ENCODE measurements at regions not wholly inside any gene's neighbourhood (a gene's known extent, or its start where the extent isn't known, plus 50 kb on each side); places are given as distances from the start of the nearest gene placed in this dataset.

GRCh38 chr2:120805011-120805410 lies 69.3 kb downstream of the GLI2 start:
- Mint-ChIP-seq H3K4me1 (ENCODE audit: low read depth, unreplicated experiment) (no peaks in the 10 kb centered on the region), H3K36me3 (ENCODE audit: insufficient read depth, unreplicated experiment) (no peaks in the 10 kb centered on the region), H3K9me3 (ENCODE audit: unreplicated experiment) (no peaks in the 10 kb centered on the region), H3K27ac (ENCODE audit: unreplicated experiment) (no peak overlapping the region), H3K27me3 (ENCODE audit: insufficient read depth, unreplicated experiment) (no peaks in the 10 kb centered on the region), H3K4me3 (ENCODE audit: unreplicated experiment) (no peak overlapping the region)
- H3K4me3 ChIP-seq (ENCODE audit: low read depth, low read length), result no peak overlapping the region
- H3K9me3 ChIP-seq, result no peaks in the 10 kb centered on the region
- POLR2A ChIA-PET, result no interaction called here
- no peaks in the 10 kb centered on the region for H3K36me3 ChIP-seq (ENCODE audit: control insufficient read depth, insufficient read depth, low read length)
- CTCF ChIA-PET, result interaction anchor here (0.6 kb wide), 1 partner anchor 551 kb away, joined by 3 read pairs; no protein-coding TSS in a partner anchor
- H3K4me1 ChIP-seq, result no peaks in the 10 kb centered on the region
- no peaks in the 10 kb centered on the region for H3K27me3 ChIP-seq (replicated peaks; ENCODE audit: control insufficient read depth, insufficient read depth, low read length)
- intact Hi-C loops (cut with micrococcal nuclease; ENCODE audit: unreplicated experiment), result no loop called here
- TF ChIP-seq, protein P1, sequence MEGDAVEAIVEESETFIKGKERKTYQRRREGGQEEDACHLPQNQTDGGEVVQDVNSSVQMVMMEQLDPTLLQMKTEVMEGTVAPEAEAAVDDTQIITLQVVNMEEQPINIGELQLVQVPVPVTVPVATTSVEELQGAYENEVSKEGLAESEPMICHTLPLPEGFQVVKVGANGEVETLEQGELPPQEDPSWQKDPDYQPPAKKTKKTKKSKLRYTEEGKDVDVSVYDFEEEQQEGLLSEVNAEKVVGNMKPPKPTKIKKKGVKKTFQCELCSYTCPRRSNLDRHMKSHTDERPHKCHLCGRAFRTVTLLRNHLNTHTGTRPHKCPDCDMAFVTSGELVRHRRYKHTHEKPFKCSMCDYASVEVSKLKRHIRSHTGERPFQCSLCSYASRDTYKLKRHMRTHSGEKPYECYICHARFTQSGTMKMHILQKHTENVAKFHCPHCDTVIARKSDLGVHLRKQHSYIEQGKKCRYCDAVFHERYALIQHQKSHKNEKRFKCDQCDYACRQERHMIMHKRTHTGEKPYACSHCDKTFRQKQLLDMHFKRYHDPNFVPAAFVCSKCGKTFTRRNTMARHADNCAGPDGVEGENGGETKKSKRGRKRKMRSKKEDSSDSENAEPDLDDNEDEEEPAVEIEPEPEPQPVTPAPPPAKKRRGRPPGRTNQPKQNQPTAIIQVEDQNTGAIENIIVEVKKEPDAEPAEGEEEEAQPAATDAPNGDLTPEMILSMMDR (IDR thresholded peaks at IDR 0.05; ENCODE audit: insufficient read depth in 1 of 2, low read depth in 1 of 2, low read length in 1 of 2, severe bottlenecking in 1 of 2, unreplicated experiment in 1 of 2), result no peak
- no TSS peak for BruUV-seq (replicated peaks)
- no peak for DNase-seq

DNA sequence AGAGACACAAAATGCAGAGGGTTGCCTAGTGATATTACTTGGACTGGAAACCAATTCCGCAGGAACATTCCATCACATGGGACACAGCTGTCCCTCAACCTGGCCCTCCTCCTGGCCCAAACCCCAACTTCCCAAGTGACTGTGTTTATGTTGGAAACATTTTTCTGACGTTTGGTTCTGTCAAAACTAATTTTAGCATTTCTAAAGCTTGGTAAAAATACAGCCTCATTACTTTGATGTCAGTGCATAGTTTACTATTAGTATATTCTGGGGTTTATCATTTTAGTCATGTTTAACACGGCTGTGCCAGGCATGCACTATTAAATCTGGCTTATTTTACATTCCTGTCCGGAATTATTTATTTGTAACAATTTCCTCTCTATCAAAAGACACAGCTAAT lies 69.9 kb downstream of the GLI2 start:
- intact Hi-C loops (cut with micrococcal nuclease; ENCODE audit: unreplicated experiment), result no loop called here
- no peaks in the 10 kb centered on the region for H3K4me1 ChIP-seq
- no peaks in the 10 kb centered on the region for H3K4me1 Mint-ChIP-seq (ENCODE audit: low read depth, unreplicated experiment)
- H3K27me3 ChIP-seq (replicated peaks; ENCODE audit: control insufficient read depth, insufficient read depth, low read length), result no peaks in the 10 kb centered on the region
- POLR2A ChIA-PET, result no interaction called here
- TF ChIP-seq, protein P1 (IDR thresholded peaks at IDR 0.05; ENCODE audit: insufficient read depth in 1 of 2, low read depth in 1 of 2, low read length in 1 of 2, severe bottlenecking in 1 of 2, unreplicated experiment in 1 of 2), result no peak
- no peaks in the 10 kb centered on the region for H3K36me3 Mint-ChIP-seq (ENCODE audit: insufficient read depth, unreplicated experiment)
- BruUV-seq (replicated peaks), result no TSS peak
- H3K9me3 Mint-ChIP-seq (ENCODE audit: unreplicated experiment), result no peaks in the 10 kb centered on the region
- H3K27ac Mint-ChIP-seq (ENCODE audit: unreplicated experiment), result no peak overlapping the region
- H3K4me3 ChIP-seq (ENCODE audit: low read depth, low read length), result no peak overlapping the region
- no peak for DNase-seq
- no peak overlapping the region for H3K4me3 Mint-ChIP-seq (ENCODE audit: unreplicated experiment)
- no peaks in the 10 kb centered on the region for H3K36me3 ChIP-seq (ENCODE audit: control insufficient read depth, insufficient read depth, low read length)
- CTCF ChIA-PET, result interaction anchor here (0.6 kb wide), 1 partner anchor 550 kb away, joined by 3 read pairs; no protein-coding TSS in a partner anchor
- H3K27me3 Mint-ChIP-seq (ENCODE audit: insufficient read depth, unreplicated experiment), result no peaks in the 10 kb centered on the region
- no peaks in the 10 kb centered on the region for H3K9me3 ChIP-seq

DNA sequence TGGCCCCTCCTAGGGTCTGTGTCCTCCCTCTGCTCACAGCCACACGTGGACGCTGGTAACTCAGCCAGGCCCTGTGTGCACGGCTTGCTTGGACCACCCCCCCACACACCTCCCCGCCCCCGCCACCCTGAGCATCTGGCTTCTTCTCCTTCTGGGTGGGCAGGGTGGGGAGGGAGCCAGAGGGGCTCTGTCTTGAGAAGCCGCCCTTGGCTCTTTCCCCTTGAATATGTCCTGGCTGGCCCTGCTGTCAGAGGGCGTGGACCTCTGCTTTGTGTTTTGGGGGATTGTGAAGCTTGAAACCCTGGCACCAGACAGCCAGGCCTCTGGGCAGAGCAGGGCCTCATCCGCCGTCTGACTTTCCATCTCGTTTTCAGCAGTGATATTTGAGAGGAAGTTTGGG lies 72.1 kb downstream of the GLI2 start:
- no peaks in the 10 kb centered on the region for H3K27me3 ChIP-seq (replicated peaks; ENCODE audit: control insufficient read depth, insufficient read depth, low read length)

More for the DNA sequence above, 72.1 kb downstream of the GLI2 start:
- no peaks in the 10 kb centered on the region for H3K4me1 Mint-ChIP-seq (ENCODE audit: low read depth, unreplicated experiment)
- no peak overlapping the region for H3K4me3 ChIP-seq (ENCODE audit: low read depth, low read length)
- no peaks in the 10 kb centered on the region for H3K9me3 ChIP-seq
- no peak for DNase-seq
- H3K4me1 ChIP-seq, result no peaks in the 10 kb centered on the region
- ChIA-PET CTCF (no interaction called here), POLR2A (no interaction called here)
- no peaks in the 10 kb centered on the region for H3K9me3 Mint-ChIP-seq (ENCODE audit: unreplicated experiment)
- intact Hi-C loops (cut with micrococcal nuclease; ENCODE audit: unreplicated experiment), result no loop called here
- H3K36me3 ChIP-seq (ENCODE audit: control insufficient read depth, insufficient read depth, low read length), result no peaks in the 10 kb centered on the region
- H3K36me3 Mint-ChIP-seq (ENCODE audit: insufficient read depth, unreplicated experiment), result no peaks in the 10 kb centered on the region
- BruUV-seq (replicated peaks), result no TSS peak
- TF ChIP-seq, protein P1 (IDR thresholded peaks at IDR 0.05; ENCODE audit: insufficient read depth in 1 of 2, low read depth in 1 of 2, low read length in 1 of 2, severe bottlenecking in 1 of 2, unreplicated experiment in 1 of 2), result no peak
- no peak overlapping the region for H3K27ac Mint-ChIP-seq (ENCODE audit: unreplicated experiment)
- H3K4me3 Mint-ChIP-seq (ENCODE audit: unreplicated experiment), result no peak overlapping the region
- peaks cover 5% of the 10 kb centered on the region for H3K27me3 Mint-ChIP-seq (ENCODE audit: insufficient read depth, unreplicated experiment)

Data from Caco-2 (cell line).